Mucosa of descending colon (tissue), 3 donors: ENCODE measurements at regions not wholly inside any gene's neighbourhood (a gene's known extent, or its start where the extent isn't known, plus 50 kb on each side); places are given as distances from the start of the nearest gene placed in this dataset.

Source experiments
- ATAC-seq: fragments of 200-7000 bp; cut with Tn5 transposase; one replicate; pipeline ENCODE4 v1.9.1; 2020; ENCODE audit warnings: mild to moderate bottlenecking, moderate library complexity
- DNase-seq, 3 donors: peaks; one replicate each; pipeline ENCODE4 v3.0.0-alpha.2; 2020
- H3K36me3 ChIP-seq: fragments of 200-600 bp; one replicate; pipeline ENCODE4 v1.8.0; 2021; ENCODE audit warnings: low read depth, mild to moderate bottlenecking
- H3K4me1 ChIP-seq: fragments of 200-600 bp; one replicate; pipeline ENCODE4 v1.8.0; 2021; ENCODE audit warnings: low read depth, mild to moderate bottlenecking
- H3K4me3 ChIP-seq: fragments of 200-600 bp; one replicate; pipeline ENCODE4 v1.8.0; 2021; ENCODE audit warnings: mild to moderate bottlenecking
- H3K9me3 ChIP-seq: fragments of 200-600 bp; one replicate; pipeline ENCODE4 v1.8.0; 2021; ENCODE audit warnings: mild to moderate bottlenecking
- intact Hi-C, 2 donors: fragments of 100-400 bp; cut with DNase I in 1 of 2; cut with micrococcal nuclease in 1 of 2; formaldehyde crosslinking; loops; one replicate each; pipeline versions ENCODE4 v1.11.0 to v1.11.1; 2022; cut with DNase I, micrococcal nuclease
- TF ChIP-seq, protein P1 (sequence below): fragments of 200-600 bp; IDR thresholded peaks from one replicate; pipeline ENCODE4 v1.8.0; 2022; ENCODE audit warnings: antibody characterized with exemption, mild to moderate bottlenecking
- donor health status: DM: no; HTN: no; CAD: no; lungs with moderate emphysema.
- donor health status: DM: no; HTN: no; CAD: no.
- donor health status: DM: no; HTN: yes; CAD: no.

DNA sequence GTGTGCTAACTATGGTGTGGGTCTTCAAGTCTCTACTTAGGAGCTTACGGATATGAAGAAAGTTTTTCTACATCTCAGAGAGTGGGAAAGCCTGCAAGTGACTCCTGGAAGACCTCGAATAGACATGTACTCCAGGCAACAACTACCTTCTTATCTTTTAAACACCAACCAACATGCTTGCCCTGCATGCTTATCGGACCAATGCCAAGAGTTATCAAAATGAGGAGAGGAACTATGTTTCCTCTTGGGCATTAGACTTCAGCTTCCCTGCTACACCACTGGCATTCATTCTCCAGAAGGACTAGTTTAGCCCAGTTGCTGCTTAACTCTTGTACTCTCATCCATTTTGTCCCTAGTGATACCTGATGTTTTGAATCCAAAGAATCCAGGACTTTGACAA, 74.7 kb upstream of the MAN2A1 start:
- Histone ChIP-seq H3K36me3 (no peaks in the 10 kb centered on the region), H3K4me1 (no peaks in the 10 kb centered on the region), H3K9me3 (no peaks in the 10 kb centered on the region), H3K4me3 (no peak overlapping the region)
- TF ChIP-seq, protein P1, sequence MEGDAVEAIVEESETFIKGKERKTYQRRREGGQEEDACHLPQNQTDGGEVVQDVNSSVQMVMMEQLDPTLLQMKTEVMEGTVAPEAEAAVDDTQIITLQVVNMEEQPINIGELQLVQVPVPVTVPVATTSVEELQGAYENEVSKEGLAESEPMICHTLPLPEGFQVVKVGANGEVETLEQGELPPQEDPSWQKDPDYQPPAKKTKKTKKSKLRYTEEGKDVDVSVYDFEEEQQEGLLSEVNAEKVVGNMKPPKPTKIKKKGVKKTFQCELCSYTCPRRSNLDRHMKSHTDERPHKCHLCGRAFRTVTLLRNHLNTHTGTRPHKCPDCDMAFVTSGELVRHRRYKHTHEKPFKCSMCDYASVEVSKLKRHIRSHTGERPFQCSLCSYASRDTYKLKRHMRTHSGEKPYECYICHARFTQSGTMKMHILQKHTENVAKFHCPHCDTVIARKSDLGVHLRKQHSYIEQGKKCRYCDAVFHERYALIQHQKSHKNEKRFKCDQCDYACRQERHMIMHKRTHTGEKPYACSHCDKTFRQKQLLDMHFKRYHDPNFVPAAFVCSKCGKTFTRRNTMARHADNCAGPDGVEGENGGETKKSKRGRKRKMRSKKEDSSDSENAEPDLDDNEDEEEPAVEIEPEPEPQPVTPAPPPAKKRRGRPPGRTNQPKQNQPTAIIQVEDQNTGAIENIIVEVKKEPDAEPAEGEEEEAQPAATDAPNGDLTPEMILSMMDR, result no peak
- ATAC-seq (no peak), DNase-seq (no peak)
- intact Hi-C loops, result no loop called here

DNA sequence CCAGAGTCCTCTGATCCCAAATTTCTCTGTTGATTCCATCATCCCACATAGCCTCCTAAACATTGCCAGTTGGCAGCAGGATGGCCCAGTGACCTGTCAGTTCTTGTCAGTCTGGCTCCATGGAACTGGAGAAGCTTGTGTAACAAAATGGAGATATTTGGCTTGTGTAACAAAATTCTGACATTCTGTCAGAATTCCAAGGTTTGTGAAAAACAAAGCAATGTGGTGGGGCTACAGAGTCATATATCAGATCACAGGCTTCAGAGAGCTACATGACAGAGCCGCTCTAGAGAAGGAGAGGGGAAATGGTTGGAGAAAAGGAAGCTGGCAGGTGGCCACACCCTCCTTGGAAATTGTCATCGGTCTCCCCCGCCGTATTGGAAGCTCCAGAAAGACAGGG, 75.4 kb upstream of the MAN2A1 start:
- H3K36me3 ChIP-seq, result no peaks in the 10 kb centered on the region
- ATAC-seq (no peak), DNase-seq (no peak)
- H3K4me3 ChIP-seq, result no peak overlapping the region
- TF ChIP-seq, protein P1, result no peak
- intact Hi-C loops, result no loop called here
- H3K9me3 ChIP-seq, result no peaks in the 10 kb centered on the region
- H3K4me1 ChIP-seq, result no peaks in the 10 kb centered on the region

DNA sequence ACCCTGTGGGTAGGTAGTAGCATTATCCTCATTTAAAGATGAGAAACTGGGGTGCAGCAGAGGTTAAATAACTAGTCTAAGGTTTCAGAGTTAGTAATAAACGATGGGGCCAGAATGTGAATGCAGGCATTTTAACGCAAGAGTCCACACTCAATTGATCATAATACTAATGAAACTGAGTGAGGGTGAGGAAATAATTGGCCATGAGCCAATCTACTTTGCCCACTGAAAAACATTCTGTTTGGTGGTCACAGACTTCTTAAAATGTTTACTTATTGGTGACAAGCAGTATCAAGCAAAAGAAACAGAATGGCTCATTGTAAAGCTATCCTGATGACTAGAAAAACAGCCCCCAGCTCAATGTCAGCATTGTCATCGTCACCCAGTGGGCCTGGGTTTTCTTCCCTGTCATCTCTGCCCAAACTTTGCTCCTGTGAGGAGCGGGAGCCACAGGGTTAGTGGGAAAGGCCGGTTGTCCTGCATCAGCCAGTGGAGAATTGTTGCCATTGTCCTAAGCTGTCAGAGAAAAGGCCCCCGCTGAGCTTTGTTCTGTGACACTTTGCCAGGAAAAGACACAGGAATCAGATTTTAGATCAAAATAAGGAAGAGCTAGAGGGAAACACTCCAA, 77.3 kb upstream of the MAN2A1 start:
- Histone ChIP-seq H3K36me3 (no peaks in the 10 kb centered on the region), H3K4me3 (no peak overlapping the region), H3K9me3 (no peaks in the 10 kb centered on the region), H3K4me1 (no peaks in the 10 kb centered on the region)
- DNase-seq (no peak), ATAC-seq (no peak)
- TF ChIP-seq, protein P1, result no peak
- intact Hi-C loops, result no loop called here

DNA sequence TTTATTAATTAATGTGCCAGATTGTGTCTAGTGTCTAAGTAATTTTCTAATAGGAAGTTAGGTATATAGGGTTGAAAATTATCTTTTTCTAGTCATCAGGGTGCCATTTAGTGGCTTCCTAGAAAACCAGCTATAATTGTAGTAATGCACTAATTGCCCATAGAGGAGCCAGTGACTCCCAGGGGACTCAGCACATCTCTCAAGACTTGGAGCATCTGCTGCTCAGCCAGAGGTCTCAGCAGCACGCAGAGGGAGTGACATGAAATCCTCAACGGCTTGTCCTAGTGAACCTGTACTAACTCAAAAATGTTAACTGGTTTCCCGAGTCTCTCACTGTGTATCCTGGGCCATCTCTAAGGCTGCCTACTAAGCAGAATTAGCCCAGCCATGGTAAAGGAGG, 78.2 kb upstream of the MAN2A1 start:
- TF ChIP-seq, protein P1, result no peak
- intact Hi-C loops, result no loop called here

DNA sequence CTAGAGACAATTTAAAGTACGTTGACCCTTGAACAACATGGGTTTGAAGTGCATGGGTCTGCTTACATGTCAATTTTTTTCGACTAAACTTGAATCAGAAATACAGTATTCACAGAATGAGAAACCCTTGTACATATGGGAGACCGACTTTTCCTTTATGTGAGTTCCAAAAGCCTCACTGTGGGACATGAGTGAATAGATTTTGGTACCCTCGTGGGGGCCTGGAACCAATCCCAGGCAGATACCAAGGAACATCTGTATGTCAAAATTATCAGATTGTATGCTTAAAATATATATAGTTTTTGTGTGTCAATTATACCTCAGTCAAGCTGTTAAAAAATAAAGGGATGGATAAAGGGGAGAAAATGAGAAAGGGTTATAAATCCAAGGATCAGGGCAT, 78.7 kb upstream of the MAN2A1 start:
- no peaks in the 10 kb centered on the region for H3K4me1 ChIP-seq
- H3K9me3 ChIP-seq, result no peaks in the 10 kb centered on the region
- no peak overlapping the region for H3K4me3 ChIP-seq
- no peaks in the 10 kb centered on the region for H3K36me3 ChIP-seq
- DNase-seq, result no peak
- TF ChIP-seq, protein P1, result no peak
- intact Hi-C loops, result no loop called here
- no peak for ATAC-seq

More for the DNA sequence above, 78.2 kb upstream of the MAN2A1 start:
- ATAC-seq (no peak), DNase-seq (no peak)
- Histone ChIP-seq H3K36me3 (no peaks in the 10 kb centered on the region), H3K4me3 (no peak overlapping the region), H3K4me1 (no peaks in the 10 kb centered on the region), H3K9me3 (no peaks in the 10 kb centered on the region)

DNA sequence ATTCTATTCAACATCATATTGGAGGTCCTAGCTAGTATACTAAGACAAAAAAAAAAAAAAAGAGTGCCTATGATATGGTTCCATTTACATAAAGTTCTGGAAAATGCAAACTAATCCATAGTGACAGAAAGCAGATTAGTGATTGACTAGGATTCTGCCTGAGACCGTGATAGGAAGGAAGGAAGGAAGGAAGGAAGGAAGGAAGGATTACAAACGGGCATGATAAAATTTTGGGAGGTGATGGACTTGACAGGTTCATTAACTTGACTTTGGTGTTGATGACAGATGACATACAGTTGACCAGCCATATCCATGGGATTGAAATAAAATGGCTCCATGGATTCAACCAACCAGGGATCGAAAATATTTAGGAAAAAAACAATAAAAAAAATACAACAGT, 79.1 kb upstream of the MAN2A1 start:
- H3K9me3 ChIP-seq, result no peaks in the 10 kb centered on the region
- TF ChIP-seq, protein P1, result no peak

More for the DNA sequence above, 79.1 kb upstream of the MAN2A1 start:
- ATAC-seq (no peak), DNase-seq (no peak)
- Histone ChIP-seq H3K4me1 (no peaks in the 10 kb centered on the region), H3K4me3 (no peak overlapping the region), H3K36me3 (no peaks in the 10 kb centered on the region)
- intact Hi-C loops, result no loop called here
